HG03520 (cell line): ENCODE measurements at regions not wholly inside any gene's neighbourhood (a gene's known extent, or its start where the extent isn't known, plus 50 kb on each side); places are given as distances from the start of the nearest gene placed in this dataset.

ENCODE experiments used
- ATAC-seq: cut with Tn5 transposase; IDR thresholded peaks from one replicate; pipeline ENCODE4 v1.9.1; 2021; ENCODE audit warnings: mild to moderate bottlenecking, moderate library complexity; ENCODE audit not compliant: unreplicated experiment

- no peak for ATAC-seq
Measured at GRCh38 chrX:39458779-39459178, 639.0 kb downstream of the BCOR start.

DNA sequence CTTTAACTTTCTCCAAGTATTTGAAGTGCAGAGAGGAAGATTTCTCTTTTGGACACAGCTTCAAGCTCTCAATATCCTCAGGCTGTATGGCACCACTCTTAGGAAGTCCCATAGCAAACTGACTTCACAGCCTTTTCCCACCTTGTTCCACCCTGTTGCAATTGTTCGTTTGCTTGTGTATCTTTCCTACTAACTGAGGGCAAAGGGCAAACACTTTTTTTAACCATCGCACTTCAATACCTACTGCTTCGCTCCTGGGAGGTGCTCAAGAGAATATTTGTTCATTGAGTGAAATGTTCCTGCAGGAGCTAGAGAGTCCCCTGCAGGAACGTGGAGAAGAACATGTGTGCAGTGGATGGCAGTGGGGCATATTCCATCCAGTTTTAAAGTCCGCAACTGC, 638.6 kb downstream of the BCOR start:
- no peak for ATAC-seq

DNA sequence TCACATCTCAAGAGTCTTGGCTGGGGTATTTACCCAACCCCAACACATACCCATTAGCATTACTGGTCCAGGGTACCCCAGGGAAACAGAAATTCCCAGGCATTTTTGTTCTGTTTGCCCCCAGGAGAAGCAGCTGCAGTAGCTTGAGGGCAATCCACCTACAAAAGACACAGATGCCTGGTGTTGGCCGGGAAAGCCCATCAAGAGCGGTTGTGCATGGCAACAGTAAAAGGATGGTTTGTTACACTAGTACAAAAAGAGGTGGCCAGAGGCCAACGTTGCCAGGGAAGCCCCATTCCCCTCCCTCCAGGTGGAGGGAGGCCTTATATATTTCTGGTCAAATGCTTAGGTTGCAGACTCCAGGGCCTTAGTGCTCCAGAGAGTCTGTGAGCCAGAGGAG, 637.8 kb downstream of the BCOR start:
- ATAC-seq = no peak

DNA sequence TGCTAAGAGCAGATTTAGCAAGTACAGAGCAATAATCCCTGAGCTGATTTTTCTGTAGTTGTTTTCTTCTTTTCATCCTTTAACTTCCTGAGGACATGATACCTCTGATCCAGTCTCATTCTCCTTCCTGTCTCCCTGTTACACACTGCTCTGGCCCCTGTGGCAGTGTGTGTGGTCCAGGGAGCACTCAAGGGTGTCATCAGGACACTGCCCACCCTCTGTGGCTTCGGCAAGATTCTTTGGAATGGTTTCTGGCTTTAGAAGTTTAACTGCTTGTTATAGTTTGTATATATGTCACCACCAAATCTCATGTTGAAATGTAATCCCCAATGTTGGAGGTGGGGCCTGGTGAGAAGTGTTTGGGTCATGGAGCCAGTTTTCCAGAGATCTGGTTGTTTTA, 637.3 kb downstream of the BCOR start:
- ATAC-seq = no peak

DNA sequence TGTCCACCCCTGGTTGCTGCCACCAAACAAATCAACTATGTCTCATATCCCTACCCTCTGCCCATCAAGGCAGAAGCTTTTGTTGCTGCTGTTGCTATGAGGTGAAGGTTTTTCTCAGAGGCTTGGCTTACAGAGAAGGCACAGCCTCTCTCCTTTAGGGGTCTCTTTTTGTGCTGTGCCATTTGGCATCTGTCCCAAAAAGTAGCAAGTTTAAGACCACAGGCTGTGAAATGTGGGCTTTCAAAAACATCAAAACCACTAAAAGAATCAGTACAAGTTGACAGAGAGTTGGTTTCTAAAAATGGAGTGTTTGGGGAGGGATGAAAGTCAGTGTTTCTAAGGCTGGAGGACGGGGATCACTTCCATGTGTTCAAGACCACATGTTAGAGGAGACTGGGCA, 634.9 kb downstream of the BCOR start:
- no peak for ATAC-seq

GRCh38 chrX:39464253-39464652, 633.5 kb downstream of the BCOR start:
- no peak for ATAC-seq

- ATAC-seq = no peak
Measured at GRCh38 chrX:39465467-39465866, 632.3 kb downstream of the BCOR start.

GRCh38 chrX:39465906-39466305, 631.9 kb downstream of the BCOR start:
- no peak for ATAC-seq

- ATAC-seq = no peak
Measured at GRCh38 chrX:39469126-39469525, 628.6 kb downstream of the BCOR start.

- ATAC-seq = no peak
Measured at GRCh38 chrX:39470588-39471407, 627.0 kb downstream of the BCOR start.

GRCh38 chrX:39472161-39472560, 625.6 kb downstream of the BCOR start:
- no peak for ATAC-seq

GRCh38 chrX:39473812-39474211, 623.9 kb downstream of the BCOR start:
- no peak for ATAC-seq

DNA sequence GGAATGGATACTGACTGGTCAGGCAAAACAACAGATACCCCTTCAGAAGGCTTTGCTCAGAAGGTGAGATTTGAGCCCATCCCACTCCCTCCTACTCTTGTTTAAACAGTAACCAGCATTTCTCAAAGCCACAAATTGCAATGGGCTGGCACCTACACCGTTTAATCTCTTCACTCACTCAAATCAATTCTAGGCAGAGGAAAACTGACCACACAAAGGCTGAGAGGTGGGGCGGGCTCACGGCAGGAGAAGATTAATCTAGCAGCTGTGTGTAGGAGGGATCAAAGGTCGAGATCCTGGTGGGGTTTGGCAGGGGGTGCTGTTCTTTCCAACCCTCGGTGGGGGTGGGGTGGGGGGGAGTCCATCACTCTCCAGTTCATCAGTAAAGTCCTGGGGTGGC, 622.4 kb downstream of the BCOR start:
- no peak for ATAC-seq

DNA sequence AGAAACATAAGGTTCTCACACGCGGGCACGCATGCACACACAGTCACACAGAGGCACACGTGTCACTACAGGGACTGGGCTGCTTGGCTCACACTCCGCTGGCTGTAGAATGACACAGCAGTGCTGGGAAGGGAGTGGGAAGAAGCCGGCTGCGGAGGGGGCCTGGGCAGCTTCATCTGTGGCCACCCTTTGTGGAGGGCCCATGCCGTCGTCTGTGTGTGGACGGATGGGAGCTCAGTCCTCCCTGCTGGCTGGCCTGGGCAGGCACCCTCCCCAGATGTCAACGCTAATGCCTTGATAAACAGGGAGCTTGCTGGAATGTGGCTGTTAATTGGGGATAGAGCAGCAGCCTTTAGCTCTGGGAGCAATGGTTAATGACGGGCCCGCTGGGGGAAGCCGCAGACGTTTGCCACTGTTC, 621.1 kb downstream of the BCOR start:
- ATAC-seq = no peak

DNA sequence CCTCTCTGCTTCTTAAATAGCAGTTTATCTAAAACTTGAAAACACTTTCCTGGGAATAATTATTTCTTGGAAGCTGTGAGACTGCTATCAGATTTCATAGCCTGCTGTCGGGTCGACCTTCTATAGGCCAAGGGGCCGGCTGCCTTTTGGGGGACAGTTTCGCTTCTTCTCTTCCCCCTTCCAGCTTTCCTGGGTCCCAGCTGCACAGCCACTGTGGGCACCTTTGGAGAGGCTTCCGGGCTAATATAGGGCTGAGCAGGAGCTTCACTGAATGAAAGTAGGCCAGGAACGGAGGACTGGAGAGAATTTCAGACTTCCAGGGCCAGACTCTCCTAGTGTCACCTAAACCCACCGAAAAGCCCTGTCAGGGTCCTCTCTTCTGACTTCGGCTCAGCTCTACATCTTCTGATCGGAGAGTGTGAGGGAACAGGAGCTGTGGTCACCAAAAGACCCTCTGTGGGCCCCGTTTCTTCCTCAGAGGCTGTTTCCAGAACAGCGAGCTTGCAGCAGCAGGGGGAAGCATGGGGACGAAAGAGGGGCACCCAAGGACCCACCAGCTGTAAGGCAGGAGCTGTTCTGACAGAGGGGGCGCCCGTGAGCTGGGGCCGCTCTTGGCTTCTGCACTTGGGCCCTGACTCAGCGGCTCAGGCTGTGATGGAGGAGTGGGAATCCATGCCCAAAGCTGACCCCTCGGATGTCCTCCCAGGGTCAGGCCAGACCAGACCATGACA, 620.6 kb downstream of the BCOR start:
- no peak for ATAC-seq

DNA sequence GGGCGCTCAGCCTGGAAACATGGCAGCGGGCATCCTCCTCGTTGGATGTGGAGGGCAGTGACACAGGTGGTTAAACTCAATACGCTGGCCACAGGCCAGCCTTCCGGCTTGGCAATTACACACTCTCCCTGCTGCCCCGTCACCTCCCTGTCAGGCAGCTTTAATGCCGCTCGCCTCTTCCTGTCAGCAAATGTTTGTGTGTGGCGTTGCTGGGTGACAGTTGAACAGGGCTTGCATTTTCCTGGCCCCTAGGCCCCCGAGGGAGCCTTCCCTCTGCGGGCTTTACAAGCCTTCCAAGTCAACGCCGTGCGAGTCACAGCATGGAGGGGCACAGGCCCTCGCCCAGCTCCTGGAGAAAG, 620.0 kb downstream of the BCOR start:
- ATAC-seq = no peak

DNA sequence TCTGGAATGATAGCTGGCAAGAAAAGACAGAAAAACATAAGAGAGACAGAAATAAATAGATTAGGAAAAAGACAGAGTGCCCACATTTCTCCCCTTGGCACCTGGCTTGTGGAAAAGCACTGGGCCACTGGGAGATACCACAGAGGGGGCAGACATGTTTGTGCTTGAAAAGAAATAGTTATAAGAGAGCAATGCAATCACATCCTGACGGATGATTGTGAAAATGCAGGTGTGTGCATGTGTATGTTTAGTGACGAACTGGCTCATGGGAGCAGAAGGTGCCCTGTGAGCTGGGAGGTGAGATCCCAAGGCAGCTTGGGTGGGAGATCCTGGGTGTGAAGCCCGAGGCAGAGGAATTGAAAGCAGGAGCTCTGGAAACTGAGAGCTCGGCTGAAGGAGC, 617.9 kb downstream of the BCOR start:
- ATAC-seq = no peak

GRCh38 chrX:39480963-39481362, 616.8 kb downstream of the BCOR start:
- ATAC-seq = no peak

DNA sequence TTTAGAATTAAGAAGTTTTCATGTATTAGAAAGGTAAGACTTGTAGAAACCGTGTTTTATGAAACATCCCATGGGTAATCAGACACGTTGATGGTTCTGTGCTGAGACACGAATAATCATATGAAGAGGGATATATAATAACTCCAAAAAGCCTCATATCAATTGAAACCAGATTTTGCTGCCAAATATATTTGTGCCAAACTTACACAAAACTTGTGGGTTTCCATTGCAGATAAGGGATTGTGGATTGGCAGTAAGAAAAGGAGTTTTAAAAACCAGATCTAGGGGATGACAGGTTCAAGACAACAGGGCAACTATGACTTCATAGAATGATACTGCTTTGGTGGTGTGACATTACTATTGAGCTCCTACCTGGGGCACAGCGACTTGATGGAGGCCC, 616.1 kb downstream of the BCOR start:
- ATAC-seq = no peak

DNA sequence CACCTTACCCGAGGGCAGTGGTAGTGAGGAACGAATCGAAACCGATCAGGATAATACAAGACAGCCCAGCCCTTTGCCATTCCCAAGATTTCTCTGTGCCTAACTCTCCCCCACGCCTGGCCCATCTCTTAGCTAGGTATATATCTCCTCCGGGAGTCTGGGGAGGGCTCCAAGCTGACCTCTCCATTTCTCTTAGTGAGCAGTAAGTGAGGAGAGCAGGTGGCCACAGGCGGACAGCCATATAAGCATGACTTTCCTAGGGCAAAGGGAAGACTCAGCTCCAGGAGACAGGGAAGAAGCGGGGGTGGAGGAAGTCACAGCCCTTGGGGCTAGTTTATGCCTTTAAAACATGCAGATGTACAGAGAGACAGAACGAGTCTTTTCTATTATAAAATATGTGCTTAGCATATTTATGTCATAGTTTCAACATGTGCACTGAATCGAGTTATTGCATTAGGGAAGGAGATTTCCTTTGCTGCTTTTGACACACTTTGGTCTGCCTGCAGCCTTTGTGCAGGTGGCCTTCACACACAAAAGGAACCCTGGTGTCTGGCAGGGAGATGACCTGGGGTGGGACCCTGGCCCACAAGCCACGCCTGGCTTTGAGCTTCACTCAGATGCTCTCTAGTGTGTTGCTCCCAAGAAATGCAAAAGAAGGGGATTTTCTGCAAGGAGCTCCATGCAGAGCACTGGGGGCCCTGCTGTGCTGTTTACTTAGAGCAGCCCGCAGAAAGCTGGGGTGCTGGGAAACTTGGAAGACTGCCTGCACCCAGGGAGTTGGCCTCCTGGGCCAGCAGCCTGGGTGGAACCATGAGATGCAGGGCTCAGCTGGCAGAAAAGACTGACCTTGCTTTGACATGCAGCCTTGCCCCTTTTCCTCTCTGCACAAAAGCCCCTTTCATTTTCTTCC, 613.3 kb downstream of the BCOR start:
- ATAC-seq = no peak

GRCh38 chrX:39487166-39487968, 610.4 kb downstream of the BCOR start:
- ATAC-seq = no peak
